ENCODE measurements at regions not wholly inside any gene's neighbourhood (a gene's known extent, or its start where the extent isn't known, plus 50 kb on each side); places are given as distances from the start of the nearest gene placed in this dataset.

- H3K36me3 ChIP-seq (ENCODE audit: control insufficient read depth, insufficient read depth, low read length) = no peaks in the 10 kb centered on the region
- H3K27ac ChIP-seq = no peak overlapping the region
- no peak overlapping the region for H3K4me3 ChIP-seq (ENCODE audit: low read depth, low read length)
- H3K4me1 ChIP-seq = no peaks in the 10 kb centered on the region
- no peak overlapping the region for H2AFZ ChIP-seq
- H3K9ac ChIP-seq = no peak overlapping the region
- TF ChIP-seq CTCF (IDR thresholded peaks at IDR 0.05) = no peak
- no peaks in the 10 kb centered on the region for H3K79me2 ChIP-seq
- no peak overlapping the region for H3K4me2 ChIP-seq (ENCODE audit: low read length)
- H3K27me3 ChIP-seq (ENCODE audit: control insufficient read depth, insufficient read depth, low read length) = no peaks in the 10 kb centered on the region
- H3K9me3 ChIP-seq (ENCODE audit: control insufficient read depth, low read length) = no peaks in the 10 kb centered on the region
Measured at GRCh38 chr2:129757915-129758783, 221.3 kb upstream of the RAB6C start.

- Histone ChIP-seq H3K79me2 (no peaks in the 10 kb centered on the region), H3K27ac (no peak overlapping the region), H3K36me3 (ENCODE audit: control insufficient read depth, insufficient read depth, low read length) (no peaks in the 10 kb centered on the region), H3K4me1 (no peaks in the 10 kb centered on the region), H2AFZ (no peak overlapping the region), H3K9ac (no peak overlapping the region), H3K9me3 (ENCODE audit: control insufficient read depth, low read length) (no peaks in the 10 kb centered on the region), H3K4me2 (ENCODE audit: low read length) (no peak overlapping the region), H3K27me3 (ENCODE audit: control insufficient read depth, insufficient read depth, low read length) (no peaks in the 10 kb centered on the region), H3K4me3 (ENCODE audit: low read depth, low read length) (no peak overlapping the region)
- no peak for TF ChIP-seq CTCF (IDR thresholded peaks at IDR 0.05)
Measured at GRCh38 chr2:129758784-129759471, 220.5 kb upstream of the RAB6C start.

GRCh38 chr2:129759472-129760010, 219.9 kb upstream of the RAB6C start:
- H3K27me3 ChIP-seq (ENCODE audit: control insufficient read depth, insufficient read depth, low read length) = no peaks in the 10 kb centered on the region
- no peak for TF ChIP-seq CTCF (IDR thresholded peaks at IDR 0.05)
- H3K4me1 ChIP-seq = no peaks in the 10 kb centered on the region
- H3K79me2 ChIP-seq = no peaks in the 10 kb centered on the region
- H3K36me3 ChIP-seq (ENCODE audit: control insufficient read depth, insufficient read depth, low read length) = no peaks in the 10 kb centered on the region
- no peak overlapping the region for H3K27ac ChIP-seq
- no peak overlapping the region for H3K4me3 ChIP-seq (ENCODE audit: low read depth, low read length)
- H2AFZ ChIP-seq = no peak overlapping the region
- no peak overlapping the region for H3K9ac ChIP-seq
- H3K4me2 ChIP-seq (ENCODE audit: low read length) = no peak overlapping the region
- H3K9me3 ChIP-seq (ENCODE audit: control insufficient read depth, low read length) = no peaks in the 10 kb centered on the region

- Histone ChIP-seq H3K36me3 (ENCODE audit: control insufficient read depth, insufficient read depth, low read length) (no peaks in the 10 kb centered on the region), H3K79me2 (no peaks in the 10 kb centered on the region), H3K4me2 (ENCODE audit: low read length) (no peak overlapping the region), H2AFZ (no peak overlapping the region), H3K27me3 (ENCODE audit: control insufficient read depth, insufficient read depth, low read length) (no peaks in the 10 kb centered on the region), H3K4me1 (no peaks in the 10 kb centered on the region), H3K9ac (no peak overlapping the region), H3K4me3 (ENCODE audit: low read depth, low read length) (no peak overlapping the region), H3K9me3 (ENCODE audit: control insufficient read depth, low read length) (no peaks in the 10 kb centered on the region), H3K27ac (no peak overlapping the region)
- no peak for TF ChIP-seq CTCF (IDR thresholded peaks at IDR 0.05)
Measured at GRCh38 chr2:129760669-129761068, 218.8 kb upstream of the RAB6C start.

Measured in parathyroid adenoma (tissue), 2 donors.